HEK293 (cell line): ENCODE measurements at regions not wholly inside any gene's neighbourhood (a gene's known extent, or its start where the extent isn't known, plus 50 kb on each side); places are given as distances from the start of the nearest gene placed in this dataset.

ENCODE experiments used
- CTCF ChIA-PET: fragments of 350-600 bp; formaldehyde crosslinking; extraction: SDS; loops from one replicate; lab custom pipeline; 2021; ENCODE audit warnings: antibody characterized with exemption; lab: Yijun Ruan, JAX
- POLR2A ChIA-PET: fragments of 300-600 bp; formaldehyde crosslinking; extraction: SDS; loops from one replicate; lab custom pipeline; 2020; ENCODE audit warnings: antibody characterized with exemption, inconsistent platforms; lab: Yijun Ruan, JAX
- H3K27ac ChIP-seq: fragments of 200-500 bp; sonication (Bioruptor generic); 2 replicates; pipeline ENCODE4 v1.5.1; 2014; ENCODE audit warnings: low read depth, low read length, control low read depth, inconsistent platforms; ENCODE audit errors: extremely low read depth
- H3K36me3 ChIP-seq, 2 experiments: fragments of 200-500 bp in 1 of 2; sonication (Bioruptor generic) in 1 of 2; 1 replicate in 1 of 2; 2 replicates in 1 of 2; pipeline ENCODE4 v1.5.1; 2014 to 2017; ENCODE audit warnings: inconsistent platforms in 2 of 2, low read length in 2 of 2; ENCODE audit not compliant: control insufficient read depth in 2 of 2, insufficient read depth in 1 of 2
- H3K4me1 ChIP-seq: fragments of 200-500 bp; sonication (Bioruptor generic); 2 replicates; pipeline ENCODE4 v1.5.1; 2014; ENCODE audit warnings: mild to moderate bottlenecking, low read length, inconsistent platforms; ENCODE audit not compliant: control insufficient read depth, insufficient read depth
- H3K4me3 ChIP-seq: 2 replicates; pipeline ENCODE4 v1.5.1; 2011; ENCODE audit warnings: low read depth, mild to moderate bottlenecking, control low read depth, low read length, moderate library complexity
- H3K9me3 ChIP-seq: fragments of 200-500 bp; sonication (Bioruptor generic); 2 replicates; pipeline ENCODE4 v1.5.1; 2014; ENCODE audit warnings: low read depth, low read length, inconsistent platforms; ENCODE audit not compliant: control insufficient read depth, insufficient read depth
- BCL6B ChIP-seq: fragments of 450-650 bp; formaldehyde crosslinking; IDR thresholded peaks from 2 replicates; pipeline ENCODE4 v1.5.1; 2017; ENCODE audit warnings: missing biosample characterization, missing genetic modification characterization
- CTCF ChIP-seq: fragments of 450-650 bp; formaldehyde crosslinking; IDR thresholded peaks from 2 replicates; pipeline ENCODE4 v1.5.1; 2016; ENCODE audit warnings: missing biosample characterization, missing genetic modification characterization
- PRDM2 ChIP-seq: fragments of 450-650 bp; formaldehyde crosslinking; IDR thresholded peaks from 2 replicates; pipeline ENCODE4 v1.5.1; 2016; ENCODE audit warnings: missing biosample characterization, missing genetic modification characterization, borderline replicate concordance
- ZNF155 ChIP-seq: fragments of 450-650 bp; formaldehyde crosslinking; IDR thresholded peaks from 2 replicates; pipeline ENCODE4 v1.5.1; 2016; ENCODE audit warnings: missing biosample characterization, missing genetic modification characterization
- ZNF214 ChIP-seq: fragments of 450-650 bp; formaldehyde crosslinking; IDR thresholded peaks from 2 replicates; pipeline ENCODE4 v1.5.1; 2017; ENCODE audit warnings: missing biosample characterization, mild to moderate bottlenecking, missing genetic modification characterization, borderline replicate concordance
- ZNF26 ChIP-seq: fragments of 450-650 bp; formaldehyde crosslinking; IDR thresholded peaks from 2 replicates; pipeline ENCODE4 v1.5.1; 2016; ENCODE audit warnings: missing biosample characterization, missing genetic modification characterization
- ZNF423 ChIP-seq: fragments of 450-650 bp; formaldehyde crosslinking; IDR thresholded peaks from 2 replicates; pipeline ENCODE4 v1.5.1; 2016; ENCODE audit warnings: missing biosample characterization, missing genetic modification characterization
- ZNF449 ChIP-seq: fragments of 450-650 bp; formaldehyde crosslinking; IDR thresholded peaks from 2 replicates; pipeline ENCODE4 v1.5.1; 2017; ENCODE audit warnings: missing biosample characterization, mild to moderate bottlenecking, missing genetic modification characterization, moderate library complexity
- ZNF571 ChIP-seq: fragments of 450-650 bp; formaldehyde crosslinking; IDR thresholded peaks from 2 replicates; pipeline ENCODE4 v1.5.0; 2017; ENCODE audit warnings: missing biosample characterization, missing genetic modification characterization
- ZNF585B ChIP-seq: fragments of 450-650 bp; formaldehyde crosslinking; IDR thresholded peaks from 2 replicates; pipeline ENCODE4 v1.5.1; 2016; ENCODE audit warnings: missing biosample characterization, missing genetic modification characterization
- ZNF626 ChIP-seq: fragments of 450-650 bp; sonication (Bioruptor Pico); formaldehyde crosslinking; IDR thresholded peaks from 2 replicates; pipeline ENCODE4 v1.5.1; 2018; ENCODE audit warnings: missing biosample characterization, missing genetic modification characterization, inconsistent platforms
- ZNF654 ChIP-seq: fragments of 450-650 bp; formaldehyde crosslinking; IDR thresholded peaks from 2 replicates; pipeline ENCODE4 v1.5.1; 2016; ENCODE audit warnings: low read depth, missing biosample characterization, missing genetic modification characterization
- ZNF830 ChIP-seq: fragments of 450-650 bp; IDR thresholded peaks from 2 replicates; pipeline ENCODE4 v1.5.0; 2018; ENCODE audit warnings: missing biosample characterization, missing genetic modification characterization, low read depth, mild to moderate bottlenecking, moderate library complexity

- H3K4me3 ChIP-seq: no peak overlapping the region
- POLR2A ChIA-PET: no interaction called here
- TF ChIP-seq ZNF423: no peak
- TF ChIP-seq ZNF585B: no peak
- no peak for TF ChIP-seq ZNF626
- TF ChIP-seq ZNF654 (tag by site-specific recombination): peak; percentile 40
- TF ChIP-seq BCL6B (tag by site-specific recombination): no peak
- TF ChIP-seq CTCF (tag by site-specific recombination): peak; percentile 69
- TF ChIP-seq, all 188 proteins: peak for 2
- Histone ChIP-seq H3K9me3 (no peaks in the 10 kb centered on the region), H3K4me1 (no peaks in the 10 kb centered on the region), H3K36me3 (no peaks in the 10 kb centered on the region), H3K27ac (no peak overlapping the region)
- CTCF ChIA-PET: interaction anchor here (0.6 to 1.1 kb wide), 7 partner anchors 10 to 223 kb away, joined by 3 to 4 read pairs (median 3); no protein-coding TSS in a partner anchor
Observed at GRCh38 chrX:129318375-129318774, 204.9 kb downstream of the SMARCA1 start.

GRCh38 chrX:129316461-129316860 is 206.8 kb downstream of the SMARCA1 start:
- Histone ChIP-seq H3K27ac (no peak overlapping the region), H3K9me3 (peaks cover 2% of the 10 kb centered on the region; the same call in 1 of the 2 replicates), H3K4me1 (no peaks in the 10 kb centered on the region), H3K4me3 (no peak overlapping the region), H3K36me3 (no peaks in the 10 kb centered on the region)
- ChIA-PET CTCF (no interaction called here), POLR2A (no interaction called here)
- TF ChIP-seq PRDM2 (no peak), ZNF214 (tag by site-specific recombination) (no peak), ZNF155 (tag by site-specific recombination) (no peak), ZNF449 (no peak), ZNF571 (no peak), ZNF26 (no peak), ZNF830 (tag by site-specific recombination) (no peak)
- TF ChIP-seq, all 188 proteins: peak for 0
